PC-9 (cell line): ENCODE measurements at regions not wholly inside any gene's neighbourhood (a gene's known extent, or its start where the extent isn't known, plus 50 kb on each side); places are given as distances from the start of the nearest gene placed in this dataset.
"Not testable (repeated sequence)": the region's sequence is repeated elsewhere in the genome, so short reads cannot be mapped to it uniquely, and the experiment has no call there.

Source experiments
- BruUV-seq: library from RNA; stranded (reverse); fragments of 400-500 nt; replicated peaks from 2 replicates; lab custom pipeline; 2021; lab: Mats Ljungman, UMichigan
- CTCF ChIA-PET: fragments of 300-600 bp; sonication (Branson Sonifier 250); formaldehyde crosslinking; loops from one replicate; lab custom pipeline; 2022; ENCODE audit warnings: antibody characterized with exemption; lab: Charles Lee
- POLR2A ChIA-PET: fragments of 300-600 bp; sonication (Branson Sonifier 250); formaldehyde crosslinking; loops from one replicate; lab custom pipeline; 2022; ENCODE audit warnings: antibody characterized with exemption; ENCODE audit not compliant: unreplicated experiment; lab: Charles Lee
- DNase-seq, 2 experiments: peaks; one replicate each; pipeline versions ENCODE4 v3.0.0 to v3.0.0-alpha.2; 2015 to 2022; ENCODE audit warnings: mixed read lengths in 1 of 2
- H2AFZ ChIP-seq: fragments of 200-600 bp; sonication (generic); 2 replicates; pipeline ENCODE4 v1.8.1; 2017; ENCODE audit warnings: antibody characterized with exemption
- H3F3A ChIP-seq: fragments of 200-600 bp; sonication (generic); 2 replicates; pipeline ENCODE4 v1.8.1; 2017; ENCODE audit warnings: antibody characterized with exemption, mild to moderate bottlenecking, low read depth; ENCODE audit not compliant: insufficient read depth
- H3K27ac ChIP-seq: fragments of 200-600 bp; sonication (generic); 2 replicates; pipeline ENCODE4 v1.6.1; 2016; ENCODE audit warnings: mixed run types
- H3K27me3 ChIP-seq: fragments of 200-600 bp; sonication (generic); 2 replicates; pipeline ENCODE4 v1.6.1; 2016; ENCODE audit warnings: low read depth, mixed run types; ENCODE audit not compliant: insufficient read depth
- H3K36me3 ChIP-seq: fragments of 200-600 bp; sonication (generic); 2 replicates; pipeline ENCODE4 v1.6.1; 2016; ENCODE audit warnings: low read depth, mixed run types
- H3K4me1 ChIP-seq: fragments of 200-600 bp; sonication (generic); replicated peaks from 2 replicates; pipeline ENCODE4 v1.6.1; 2016; ENCODE audit warnings: mixed run types; ENCODE audit not compliant: insufficient read depth
- H3K4me2 ChIP-seq: fragments of 200-600 bp; sonication (generic); 2 replicates; pipeline ENCODE4 v1.6.1; 2017; ENCODE audit warnings: mixed run types
- H3K4me3 ChIP-seq: fragments of 200-600 bp; sonication (generic); 2 replicates; pipeline ENCODE4 v1.6.1; 2016; ENCODE audit warnings: mixed run types
- H3K79me2 ChIP-seq: fragments of 200-600 bp; sonication (generic); 2 replicates; pipeline ENCODE4 v1.6.1; 2017; ENCODE audit warnings: low read depth, mixed run types
- H3K9me2 ChIP-seq: fragments of 200-600 bp; sonication (generic); 2 replicates; pipeline ENCODE4 v1.8.1; 2017; ENCODE audit warnings: mild to moderate bottlenecking; ENCODE audit not compliant: insufficient read depth
- H3K9me3 ChIP-seq: fragments of 200-600 bp; sonication (generic); 2 replicates; pipeline ENCODE4 v1.8.1; 2016; ENCODE audit warnings: low read depth; ENCODE audit not compliant: insufficient read depth
- H4K20me1 ChIP-seq: fragments of 200-600 bp; sonication (generic); 2 replicates; pipeline ENCODE4 v1.8.1; 2017; ENCODE audit not compliant: insufficient read depth
- CTCF ChIP-seq: fragments of 200-600 bp; sonication (generic); conservative IDR thresholded peaks from 2 replicates; pipeline ENCODE4 v1.6.1; 2017; ENCODE audit warnings: mixed run types, antibody characterized with exemption, mild to moderate bottlenecking, moderate library complexity
- EZH2 ChIP-seq: fragments of 200-600 bp; sonication (generic); IDR thresholded peaks from 2 replicates; pipeline ENCODE4 v1.8.0; 2017; ENCODE audit warnings: antibody characterized with exemption, low read depth
- intact Hi-C: fragments of 100-400 bp; cut with micrococcal nuclease; formaldehyde crosslinking; loops from one replicate; pipeline ENCODE4 v1.10.0; 2022; ENCODE audit not compliant: unreplicated experiment

- intact Hi-C loops = loop anchor here (1.0 to 5.0 kb wide), 6 partner anchors 81 to 870 kb away; partner anchors contain the start of gene PPM1B
- Histone ChIP-seq H3K4me1 (peaks cover 10% of the 10 kb centered on the region; the same call in 1 of the 2 replicates), H3K9me2 (no peaks in the 10 kb centered on the region), H3K4me2 (peak overlapping the region; percentile 81), H3K27ac (no peak overlapping the region), H2AFZ (peak overlapping the region; percentile 72), H3K9me3 (no peaks in the 10 kb centered on the region), H3K4me3 (peak overlapping the region; percentile 42; the same call in 1 of the 2 replicates), H3F3A (no peaks in the 10 kb centered on the region), H3K79me2 (no peaks in the 10 kb centered on the region), H3K27me3 (no peaks in the 10 kb centered on the region), H4K20me1 (no peaks in the 10 kb centered on the region), H3K36me3 (no peaks in the 10 kb centered on the region)
- no TSS peak for BruUV-seq
- ChIA-PET CTCF (interaction anchor here (0.7 kb wide), 2 partner anchors 101 to 205 kb away, joined by 3 to 8 read pairs; no protein-coding TSS in a partner anchor), POLR2A (interaction anchor here (0.6 kb wide), 1 partner anchor 234 kb away, joined by 5 read pairs; no protein-coding TSS in a partner anchor)
- peak; percentile 66 to 87 for DNase-seq
- TF ChIP-seq EZH2 (no peak), CTCF (peak; percentile 99)
These were observed 81.5 kb upstream of the PPM1B start for GRCh38 chr2:44087036-44087713.

DNA sequence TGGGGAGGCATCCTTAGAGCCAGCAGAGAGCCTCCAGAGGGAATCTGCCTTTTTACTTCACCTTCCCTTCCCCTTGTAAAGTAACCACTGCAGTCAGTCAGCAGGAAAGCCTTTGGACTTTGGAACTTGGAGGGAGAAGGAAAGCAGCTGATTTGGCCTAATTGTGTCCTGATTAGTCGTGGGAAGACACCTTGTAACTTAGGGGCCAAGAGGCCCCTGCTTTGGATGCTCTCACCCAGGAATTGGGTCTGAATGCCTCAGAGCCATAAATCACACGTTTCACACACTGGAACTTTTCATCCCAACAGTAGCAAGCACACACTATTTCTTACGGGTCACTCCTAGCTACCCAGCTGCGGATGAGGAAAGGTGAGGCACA lies 81.0 kb upstream of the PPM1B start:
- no peaks in the 10 kb centered on the region for H3F3A ChIP-seq
- no TSS peak for BruUV-seq
- H3K27ac ChIP-seq = no peak overlapping the region

DNA sequence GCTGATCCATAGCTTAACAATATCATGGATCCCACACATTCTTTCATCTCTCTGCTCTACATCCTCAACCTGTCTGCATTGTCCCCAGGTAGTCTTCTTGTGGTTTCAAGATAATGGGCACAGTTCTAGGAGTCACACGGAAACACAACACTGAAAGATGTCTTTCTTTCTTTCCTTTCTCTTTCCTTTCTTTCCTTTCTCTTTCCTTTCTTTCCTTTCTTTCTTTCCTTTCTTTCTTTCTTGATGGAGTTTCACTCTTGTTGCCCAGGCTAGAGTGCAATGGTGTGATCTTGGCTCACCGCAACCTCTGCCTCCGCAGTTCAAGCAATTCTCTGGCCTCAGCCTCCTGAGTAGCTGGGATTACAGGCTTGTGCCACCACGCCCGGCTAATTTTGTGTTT lies 76.2 kb upstream of the PPM1B start:
- CTCF ChIA-PET, H3K4me3 ChIP-seq, DNase-seq, H3K79me2 ChIP-seq, H3K9me3 ChIP-seq, intact Hi-C loops, H3K27ac ChIP-seq, H3K9me2 ChIP-seq, H3K36me3 ChIP-seq, POLR2A ChIA-PET, H3K27me3 ChIP-seq, H3K4me2 ChIP-seq, H3K4me1 ChIP-seq, H2AFZ ChIP-seq, H4K20me1 ChIP-seq, BruUV-seq, H3F3A ChIP-seq: not testable (repeated sequence)

More for the DNA sequence above, 81.0 kb upstream of the PPM1B start:
- Histone ChIP-seq H3K4me1 (peaks cover 10% of the 10 kb centered on the region; the same call in 1 of the 2 replicates), H3K27me3 (no peaks in the 10 kb centered on the region), H3K4me3 (peak overlapping the region; percentile 42; the same call in 1 of the 2 replicates), H3K9me3 (no peaks in the 10 kb centered on the region), H3K79me2 (no peaks in the 10 kb centered on the region), H3K4me2 (peak overlapping the region; percentile 81), H4K20me1 (no peaks in the 10 kb centered on the region), H3K36me3 (no peaks in the 10 kb centered on the region), H3K9me2 (no peaks in the 10 kb centered on the region), H2AFZ (peak overlapping the region; percentile 72)
- DNase-seq = no peak
- intact Hi-C loops = loop anchor here (1.0 to 5.0 kb wide), 6 partner anchors 81 to 870 kb away; partner anchors contain the start of gene PPM1B
- TF ChIP-seq EZH2 = no peak
- no peak for TF ChIP-seq CTCF
- CTCF ChIA-PET = interaction anchor here (0.5 kb wide), 1 partner anchor 191 kb away, joined by 3 read pairs; no protein-coding TSS in a partner anchor
- POLR2A ChIA-PET = interaction anchor here (0.6 kb wide), 1 partner anchor 234 kb away, joined by 5 read pairs; no protein-coding TSS in a partner anchor
